CD14-positive monocyte (primary cell): ENCODE measurements at regions not wholly inside any gene's neighbourhood (a gene's known extent, or its start where the extent isn't known, plus 50 kb on each side); places are given as distances from the start of the nearest gene placed in this dataset.

Experiments
- DNase-seq, 3 donors: peaks; one replicate each; pipeline ENCODE4 v3.0.0-alpha.2; 2011 to 2022
- H2AFZ ChIP-seq: 2 replicates; pipeline ENCODE4 v1.6.0; 2012; ENCODE audit warnings: mild to moderate bottlenecking, low read depth, low read length, inconsistent platforms; ENCODE audit not compliant: insufficient read depth, poor library complexity, severe bottlenecking
- H3K27ac ChIP-seq, 2 donors: 1 replicate in 1 of 2; 2 replicates in 1 of 2; pipeline ENCODE4 v1.5.1; 2012 to 2013; ENCODE audit warnings: low read length in 2 of 2, control low read depth in 1 of 2, inconsistent platforms in 1 of 2, low read depth in 1 of 2, mild to moderate bottlenecking in 1 of 2
- H3K27me3 ChIP-seq, 2 donors: one replicate each; pipeline versions ENCODE4 v1.6.0 to v1.6.1; 2011 to 2013; ENCODE audit warnings: low read length in 2 of 2; ENCODE audit not compliant: control insufficient read depth in 2 of 2, insufficient read depth in 2 of 2
- H3K36me3 ChIP-seq, 2 donors: replicated peaks in 1 of 2; 1 replicate in 1 of 2; 2 replicates in 1 of 2; pipeline versions ENCODE4 v1.5.1 to v1.6.1; 2012 to 2013; ENCODE audit warnings: low read length in 2 of 2, control low read depth in 1 of 2, inconsistent platforms in 1 of 2, mild to moderate bottlenecking in 1 of 2; ENCODE audit not compliant: insufficient read depth in 2 of 2, control insufficient read depth in 1 of 2
- H3K4me1 ChIP-seq, 2 donors: 1 replicate in 1 of 2; 2 replicates in 1 of 2; pipeline versions ENCODE4 v1.5.1 to v1.6.1; 2012 to 2013; ENCODE audit warnings: low read length in 2 of 2, control low read depth in 1 of 2, inconsistent platforms in 1 of 2, mild to moderate bottlenecking in 1 of 2, moderate library complexity in 1 of 2; ENCODE audit not compliant: insufficient read depth in 2 of 2, control insufficient read depth in 1 of 2
- H3K4me2 ChIP-seq: replicated peaks from 2 replicates; pipeline ENCODE3; 2012; ENCODE audit warnings: low read length, moderate library complexity, mild to moderate bottlenecking; ENCODE audit not compliant: poor library complexity, severe bottlenecking; ENCODE audit errors: extremely low read depth
- H3K4me3 ChIP-seq, 3 experiments: fragments of 200-600 bp in 1 of 3; sonication (generic) in 1 of 3; replicated peaks in 1 of 3; 1 replicate in 2 of 3; 2 replicates in 1 of 3; pipeline ENCODE4 v1.5.1; 2011 to 2013; ENCODE audit warnings: low read length in 3 of 3, mild to moderate bottlenecking in 3 of 3, control low read depth in 2 of 3, low read depth in 2 of 3, inconsistent platforms in 1 of 3, moderate library complexity in 1 of 3
- H3K79me2 ChIP-seq: 2 replicates; pipeline ENCODE4 v1.6.0; 2012; ENCODE audit warnings: mild to moderate bottlenecking, control low read depth, inconsistent platforms, low read length, moderate library complexity; ENCODE audit not compliant: insufficient read depth
- H3K9ac ChIP-seq: 2 replicates; pipeline ENCODE4 v1.6.0; 2017; ENCODE audit warnings: low read length, mild to moderate bottlenecking; ENCODE audit not compliant: insufficient read depth, poor library complexity, severe bottlenecking
- H3K9me3 ChIP-seq, 2 donors: replicated peaks in 1 of 2; 1 replicate in 1 of 2; 2 replicates in 1 of 2; pipeline versions ENCODE4 v1.5.1 to v1.6.1; 2012 to 2013; ENCODE audit warnings: low read length in 2 of 2, control low read depth in 1 of 2; ENCODE audit not compliant: control insufficient read depth in 1 of 2, insufficient read depth in 1 of 2
- H4K20me1 ChIP-seq: 2 replicates; pipeline ENCODE4 v1.6.0; 2012; ENCODE audit warnings: mild to moderate bottlenecking, low read length, control low read depth, moderate library complexity; ENCODE audit not compliant: insufficient read depth
- H3K27ac Mint-ChIP-seq, 7 donors: one replicate each; pipeline ENCODE4 v1.8.0; 2020; ENCODE audit warnings: mild to moderate bottlenecking in 7 of 7, mixed read lengths in 7 of 7, moderate library complexity in 6 of 7, inconsistent platforms in 2 of 7
- H3K27me3 Mint-ChIP-seq, 3 donors: one replicate each; pipeline ENCODE4 v1.8.0; 2021 to 2022; ENCODE audit warnings: low read depth in 3 of 3, mild to moderate bottlenecking in 3 of 3, mixed read lengths in 3 of 3, moderate library complexity in 3 of 3, inconsistent platforms in 1 of 3
- H3K36me3 Mint-ChIP-seq, 2 donors: one replicate each; pipeline ENCODE4 v1.8.0; 2020; ENCODE audit warnings: mixed read lengths in 2 of 2, inconsistent platforms in 1 of 2, mild to moderate bottlenecking in 1 of 2
- H3K4me1 Mint-ChIP-seq: one replicate; pipeline ENCODE4 v1.8.0; 2020; ENCODE audit warnings: mild to moderate bottlenecking, mixed read lengths
- H3K4me3 Mint-ChIP-seq, 2 donors: one replicate each; pipeline ENCODE4 v1.8.0; 2020; ENCODE audit warnings: mild to moderate bottlenecking in 2 of 2, mixed read lengths in 2 of 2, moderate library complexity in 1 of 2
- H3K9me3 Mint-ChIP-seq, 7 donors: one replicate each; pipeline ENCODE4 v1.8.0; 2020 to 2022; ENCODE audit warnings: mixed read lengths in 7 of 7, mild to moderate bottlenecking in 6 of 7, moderate library complexity in 6 of 7, inconsistent platforms in 2 of 7
- CTCF ChIP-seq: fragments of 200-600 bp; IDR thresholded peaks from one replicate; pipeline ENCODE4 v1.8.0; 2022; ENCODE audit warnings: antibody characterized with exemption, mild to moderate bottlenecking
- WGBS: methylation state at CpG from one replicate; pipeline ENCODE4 v1.1.5; 2013; ENCODE audit warnings: missing lambda C conversion rate; ENCODE audit not compliant: insufficient coverage; 5-methylcytosine and 5-hydroxymethylcytosine counted together
- intact Hi-C, 2 donors: fragments of 100-400 bp; cut with micrococcal nuclease; formaldehyde crosslinking; loops; one replicate each; pipeline versions ENCODE4 v1.15.0 to v1.15.1; 2023

GRCh38 chr14:62053188-62053587, 291.0 kb downstream of the SNAPC1 start:
- H3K9me3 Mint-ChIP-seq: peaks cover 0 to 15% (median 11%) of the 10 kb centered on the region in 7 donors
- no peaks in the 10 kb centered on the region for H4K20me1 ChIP-seq
- no peaks in the 10 kb centered on the region for H3K36me3 Mint-ChIP-seq
- H3K27ac Mint-ChIP-seq: no peak overlapping the region
- H3K4me2 ChIP-seq: no peak overlapping the region
- no peaks in the 10 kb centered on the region for H3K27me3 ChIP-seq
- no peak overlapping the region for H3K4me3 Mint-ChIP-seq
- H3K27ac ChIP-seq: no peak overlapping the region
- H3K4me1 ChIP-seq: no peaks in the 10 kb centered on the region
- no peak for DNase-seq
- TF ChIP-seq CTCF: no peak
- H3K4me1 Mint-ChIP-seq: no peaks in the 10 kb centered on the region
- H3K36me3 ChIP-seq: no peaks in the 10 kb centered on the region
- H3K9ac ChIP-seq: no peak overlapping the region
- 89% methylated on average over 2 of the region's 3 CpGs for WGBS
- no peaks in the 10 kb centered on the region for H3K27me3 Mint-ChIP-seq
- no peaks in the 10 kb centered on the region for H3K79me2 ChIP-seq
- H3K9me3 ChIP-seq: peaks cover 0 to 4% of the 10 kb centered on the region in 2 donors
- H2AFZ ChIP-seq: no peak overlapping the region
- intact Hi-C loops: no loop called here
- H3K4me3 ChIP-seq: no peak overlapping the region

- H3K36me3 ChIP-seq: no peaks in the 10 kb centered on the region
- no peak overlapping the region for H3K4me3 Mint-ChIP-seq
- no peak overlapping the region for H3K4me3 ChIP-seq
- no peak overlapping the region for H3K9ac ChIP-seq
- 97% methylated on average over 21 of the region's 27 CpGs for WGBS
- peaks cover 0 to 6% (median 0%) of the 10 kb centered on the region in 7 donors for H3K9me3 Mint-ChIP-seq
- no peak for TF ChIP-seq CTCF
- H3K4me2 ChIP-seq: no peak overlapping the region
- H3K27me3 Mint-ChIP-seq: no peaks in the 10 kb centered on the region
- no peaks in the 10 kb centered on the region for H3K79me2 ChIP-seq
- no peak for DNase-seq
- H2AFZ ChIP-seq: no peak overlapping the region
- H3K36me3 Mint-ChIP-seq: no peaks in the 10 kb centered on the region
- H3K27ac Mint-ChIP-seq: peak overlapping the region in 1 of 7 donors; percentile 42
- H3K4me1 ChIP-seq: no peaks in the 10 kb centered on the region
- H4K20me1 ChIP-seq: no peaks in the 10 kb centered on the region
- no peak overlapping the region for H3K27ac ChIP-seq
- no peaks in the 10 kb centered on the region for H3K27me3 ChIP-seq
- peaks cover 0 to under 1% of the 10 kb centered on the region in 2 donors for H3K9me3 ChIP-seq
- intact Hi-C loops: no loop called here
- no peaks in the 10 kb centered on the region for H3K4me1 Mint-ChIP-seq
Observed at GRCh38 chr14:62056789-62057188, 294.6 kb downstream of the SNAPC1 start.
